ENCODE measurements at regions not wholly inside any gene's neighbourhood (a gene's known extent, or its start where the extent isn't known, plus 50 kb on each side); places are given as distances from the start of the nearest gene placed in this dataset.

- no peaks in the 10 kb centered on the region for H3K4me1 ChIP-seq
- Mint-ChIP-seq H3K4me1 (ENCODE audit: low read depth, unreplicated experiment) (no peaks in the 10 kb centered on the region), H3K9me3 (ENCODE audit: unreplicated experiment) (no peaks in the 10 kb centered on the region), H3K27me3 (ENCODE audit: insufficient read depth, unreplicated experiment) (peaks cover 12% of the 10 kb centered on the region), H3K36me3 (ENCODE audit: insufficient read depth, unreplicated experiment) (no peaks in the 10 kb centered on the region), H3K27ac (ENCODE audit: unreplicated experiment) (no peak overlapping the region), H3K4me3 (ENCODE audit: unreplicated experiment) (no peak overlapping the region)
- POLR2A ChIA-PET, result no interaction called here
- no peaks in the 10 kb centered on the region for H3K36me3 ChIP-seq (ENCODE audit: control insufficient read depth, insufficient read depth, low read length)
- H3K9me3 ChIP-seq, result no peaks in the 10 kb centered on the region
- intact Hi-C loops (cut with micrococcal nuclease; ENCODE audit: unreplicated experiment), result no loop called here
- no peak for DNase-seq
- no peaks in the 10 kb centered on the region for H3K27me3 ChIP-seq (replicated peaks; ENCODE audit: control insufficient read depth, insufficient read depth, low read length)
- H3K4me3 ChIP-seq (ENCODE audit: low read depth, low read length), result no peak overlapping the region
- no peak for TF ChIP-seq CTCF (IDR thresholded peaks at IDR 0.05; ENCODE audit: insufficient read depth in 1 of 2, low read depth in 1 of 2, low read length in 1 of 2, severe bottlenecking in 1 of 2, unreplicated experiment in 1 of 2)
- CTCF ChIA-PET, result no interaction called here
- no TSS peak for BruUV-seq (replicated peaks)
Measured at GRCh38 chr16:64358291-64358690, 763.6 kb downstream of the CDH11 start.

- no peak overlapping the region for H3K4me3 ChIP-seq (ENCODE audit: low read depth, low read length)
- H3K4me1 ChIP-seq, result no peaks in the 10 kb centered on the region
- H3K27me3 Mint-ChIP-seq (ENCODE audit: insufficient read depth, unreplicated experiment), result peaks cover 10% of the 10 kb centered on the region
- ChIA-PET CTCF (no interaction called here), POLR2A (no interaction called here)
- no peak overlapping the region for H3K4me3 Mint-ChIP-seq (ENCODE audit: unreplicated experiment)
- H3K36me3 Mint-ChIP-seq (ENCODE audit: insufficient read depth, unreplicated experiment), result no peaks in the 10 kb centered on the region
- intact Hi-C loops (cut with micrococcal nuclease; ENCODE audit: unreplicated experiment), result no loop called here
- H3K36me3 ChIP-seq (ENCODE audit: control insufficient read depth, insufficient read depth, low read length), result no peaks in the 10 kb centered on the region
- H3K9me3 Mint-ChIP-seq (ENCODE audit: unreplicated experiment), result no peaks in the 10 kb centered on the region
- DNase-seq, result no peak
- H3K27me3 ChIP-seq (replicated peaks; ENCODE audit: control insufficient read depth, insufficient read depth, low read length), result no peaks in the 10 kb centered on the region
- BruUV-seq (replicated peaks), result no TSS peak
- H3K27ac Mint-ChIP-seq (ENCODE audit: unreplicated experiment), result no peak overlapping the region
- H3K4me1 Mint-ChIP-seq (ENCODE audit: low read depth, unreplicated experiment), result no peaks in the 10 kb centered on the region
- no peak for TF ChIP-seq CTCF (IDR thresholded peaks at IDR 0.05; ENCODE audit: insufficient read depth in 1 of 2, low read depth in 1 of 2, low read length in 1 of 2, severe bottlenecking in 1 of 2, unreplicated experiment in 1 of 2)
- no peaks in the 10 kb centered on the region for H3K9me3 ChIP-seq
Measured at GRCh38 chr16:64356267-64356666, 765.6 kb downstream of the CDH11 start.

GRCh38 chr16:64352246-64352645, 769.6 kb downstream of the CDH11 start:
- no peak overlapping the region for H3K4me3 Mint-ChIP-seq (ENCODE audit: unreplicated experiment)
- Histone ChIP-seq H3K36me3 (ENCODE audit: control insufficient read depth, insufficient read depth, low read length) (no peaks in the 10 kb centered on the region), H3K4me3 (ENCODE audit: low read depth, low read length) (no peak overlapping the region), H3K4me1 (no peaks in the 10 kb centered on the region), H3K27me3 (replicated peaks; ENCODE audit: control insufficient read depth, insufficient read depth, low read length) (no peaks in the 10 kb centered on the region), H3K9me3 (no peaks in the 10 kb centered on the region)
- H3K36me3 Mint-ChIP-seq (ENCODE audit: insufficient read depth, unreplicated experiment), result no peaks in the 10 kb centered on the region
- H3K9me3 Mint-ChIP-seq (ENCODE audit: unreplicated experiment), result no peaks in the 10 kb centered on the region
- no peak for TF ChIP-seq CTCF (IDR thresholded peaks at IDR 0.05; ENCODE audit: insufficient read depth in 1 of 2, low read depth in 1 of 2, low read length in 1 of 2, severe bottlenecking in 1 of 2, unreplicated experiment in 1 of 2)
- BruUV-seq (replicated peaks), result no TSS peak
- intact Hi-C loops (cut with micrococcal nuclease; ENCODE audit: unreplicated experiment), result no loop called here
- H3K4me1 Mint-ChIP-seq (ENCODE audit: low read depth, unreplicated experiment), result no peaks in the 10 kb centered on the region
- H3K27me3 Mint-ChIP-seq (ENCODE audit: insufficient read depth, unreplicated experiment), result peaks cover 4% of the 10 kb centered on the region
- ChIA-PET CTCF (no interaction called here), POLR2A (no interaction called here)
- no peak for DNase-seq
- H3K27ac Mint-ChIP-seq (ENCODE audit: unreplicated experiment), result no peak overlapping the region
